ENCODE measurements at regions not wholly inside any gene's neighbourhood (a gene's known extent, or its start where the extent isn't known, plus 50 kb on each side); places are given as distances from the start of the nearest gene placed in this dataset.

GRCh38 chr7:7118822-7119221, 63.5 kb upstream of the C1GALT1 start:
- DNase-seq (ENCODE audit: low read depth): no peak

- no peak for DNase-seq (ENCODE audit: low read depth)
Observed at GRCh38 chr7:7119729-7120128, 62.6 kb upstream of the C1GALT1 start.

GRCh38 chr7:7122033-7122478, 60.3 kb upstream of the C1GALT1 start:
- no peak for DNase-seq (ENCODE audit: low read depth)

GRCh38 chr7:7122701-7123281, 59.6 kb upstream of the C1GALT1 start:
- DNase-seq (ENCODE audit: low read depth): no peak

- DNase-seq (ENCODE audit: low read depth): no peak
Observed at GRCh38 chr7:7125963-7126362, 56.4 kb upstream of the C1GALT1 start.

GRCh38 chr7:7127773-7128172, 54.6 kb upstream of the C1GALT1 start:
- DNase-seq (ENCODE audit: low read depth): no peak

- DNase-seq (ENCODE audit: low read depth): no peak
Observed at GRCh38 chr7:7129381-7129780, 53.0 kb upstream of the C1GALT1 start.

- DNase-seq (ENCODE audit: low read depth): no peak
Observed at GRCh38 chr7:7131273-7131672, 51.1 kb upstream of the C1GALT1 start.

Data from stimulated activated CD8-positive, alpha-beta memory T cell treated with anti-CD3 and anti-CD28 coated beads, Interleukin-15, amount 100 ng/mL, for 24 hours (primary cell).